Neural cell (in vitro differentiated cells): ENCODE measurements at regions not wholly inside any gene's neighbourhood (a gene's known extent, or its start where the extent isn't known, plus 50 kb on each side); places are given as distances from the start of the nearest gene placed in this dataset.

Source experiments
- H2AFZ ChIP-seq: fragments of 200-600, 300-800 bp; sonication (generic), shearing (Covaris generic); 2 replicates; pipeline ENCODE4 v1.6.0; 2014; ENCODE audit warnings: low read depth, mild to moderate bottlenecking, antibody characterized with exemption, low read length, moderate library complexity
- H3F3A ChIP-seq: fragments of 200-600 bp; shearing (Covaris generic); 2 replicates; pipeline ENCODE4 v1.6.1; 2016; ENCODE audit warnings: mild to moderate bottlenecking, moderate library complexity, mixed read lengths, antibody characterized with exemption, low read length; ENCODE audit not compliant: insufficient read depth, poor library complexity, severe bottlenecking
- H3K27ac ChIP-seq: fragments of 200-600, 300-800 bp; sonication (generic), shearing (Covaris generic); 2 replicates; pipeline ENCODE4 v1.5.1; 2014; ENCODE audit warnings: mild to moderate bottlenecking, low read length, moderate library complexity
- H3K27me3 ChIP-seq: fragments of 300-800, 200-600 bp; sonication (generic), shearing (Covaris generic); 2 replicates; pipeline ENCODE4 v1.6.0; 2014; ENCODE audit warnings: mild to moderate bottlenecking, low read depth, low read length, moderate library complexity; ENCODE audit not compliant: insufficient read depth
- H3K36me3 ChIP-seq: fragments of 300-800, 200-600 bp; sonication (generic), shearing (Covaris generic); 2 replicates; pipeline ENCODE4 v1.5.1; 2014; ENCODE audit warnings: mild to moderate bottlenecking, antibody characterized with exemption, low read length, moderate library complexity; ENCODE audit not compliant: insufficient read depth
- H3K4me2 ChIP-seq: fragments of 300-800, 200-600 bp; sonication (generic), shearing (Covaris generic); 2 replicates; pipeline ENCODE4 v1.6.0; 2014; ENCODE audit warnings: mild to moderate bottlenecking, low read length
- H3K4me3 ChIP-seq: fragments of 300-800, 200-600 bp; sonication (generic), shearing (Covaris generic); 2 replicates; pipeline ENCODE4 v1.5.1; 2014; ENCODE audit warnings: mild to moderate bottlenecking, low read length, moderate library complexity
- H3K79me2 ChIP-seq: fragments of 200-600 bp; shearing (Covaris generic); replicated peaks from 2 replicates; pipeline ENCODE4 v1.6.0; 2014; ENCODE audit warnings: mild to moderate bottlenecking, low read length, moderate library complexity; ENCODE audit not compliant: insufficient read depth
- H3K9ac ChIP-seq: fragments of 300-800, 200-600 bp; sonication (generic), shearing (Covaris generic); 2 replicates; pipeline ENCODE4 v1.6.1; 2016; ENCODE audit warnings: mild to moderate bottlenecking, low read length, mixed read lengths
- H3K9me2 ChIP-seq: fragments of 200-600 bp; shearing (Covaris generic); 2 replicates; pipeline ENCODE4 v1.6.1; 2016; ENCODE audit warnings: mild to moderate bottlenecking, low read length, mixed read lengths; ENCODE audit not compliant: insufficient read depth
- H3K9me3 ChIP-seq: fragments of 200-600, 300-800 bp; sonication (generic), shearing (Covaris generic); 2 replicates; pipeline ENCODE4 v1.6.1; 2016; ENCODE audit warnings: mild to moderate bottlenecking, mixed run types, low read length, moderate library complexity, mixed read lengths
- H4K20me1 ChIP-seq: fragments of 200-600 bp; shearing (Covaris generic); 2 replicates; pipeline ENCODE4 v1.6.1; 2016; ENCODE audit warnings: mild to moderate bottlenecking, mixed run types; ENCODE audit not compliant: insufficient read depth
- CTCF ChIP-seq: fragments of 450-650 bp; IDR thresholded peaks from 2 replicates; pipeline ENCODE4 v1.5.1; 2014; ENCODE audit warnings: antibody characterized with exemption, mild to moderate bottlenecking, moderate library complexity; ENCODE audit not compliant: poor library complexity, severe bottlenecking
- EP300 ChIP-seq: fragments of 450-650 bp; conservative IDR thresholded peaks from 2 replicates; pipeline ENCODE4 v1.6.1; 2014; ENCODE audit warnings: antibody characterized with exemption, mild to moderate bottlenecking, moderate library complexity; ENCODE audit not compliant: poor library complexity, severe bottlenecking
- EZH2 ChIP-seq: fragments of 200-600, 300-800 bp; shearing (Covaris generic), sonication (generic); IDR thresholded peaks from 2 replicates; pipeline ENCODE4 v1.6.1; 2014; ENCODE audit warnings: antibody characterized with exemption, low read length, borderline replicate concordance, mild to moderate bottlenecking; ENCODE audit not compliant: insufficient read depth, poor library complexity, severe bottlenecking
- MXI1 ChIP-seq: fragments of 450-650 bp; conservative IDR thresholded peaks from 2 replicates; pipeline ENCODE4 v1.6.1; 2014; ENCODE audit warnings: antibody characterized with exemption, mild to moderate bottlenecking; ENCODE audit not compliant: poor library complexity, severe bottlenecking
- POLR2AphosphoS5 ChIP-seq: IDR thresholded peaks from 2 replicates; pipeline ENCODE4 v1.6.1; 2012
- RAD21 ChIP-seq: fragments of 450-650 bp; conservative IDR thresholded peaks from 2 replicates; pipeline ENCODE4 v1.6.1; 2014; ENCODE audit warnings: antibody characterized with exemption, mild to moderate bottlenecking, moderate library complexity
- REST ChIP-seq: IDR thresholded peaks from 2 replicates; pipeline ENCODE4 v1.6.1; 2012; ENCODE audit warnings: borderline replicate concordance
- SMC3 ChIP-seq: fragments of 450-650 bp; conservative IDR thresholded peaks from 2 replicates; pipeline ENCODE4 v1.6.1; 2014; ENCODE audit warnings: antibody characterized with exemption, mild to moderate bottlenecking, moderate library complexity; ENCODE audit not compliant: poor library complexity
- TAF1 ChIP-seq: IDR thresholded peaks from 2 replicates; pipeline ENCODE4 v1.6.1; 2012; ENCODE audit warnings: low read depth

DNA sequence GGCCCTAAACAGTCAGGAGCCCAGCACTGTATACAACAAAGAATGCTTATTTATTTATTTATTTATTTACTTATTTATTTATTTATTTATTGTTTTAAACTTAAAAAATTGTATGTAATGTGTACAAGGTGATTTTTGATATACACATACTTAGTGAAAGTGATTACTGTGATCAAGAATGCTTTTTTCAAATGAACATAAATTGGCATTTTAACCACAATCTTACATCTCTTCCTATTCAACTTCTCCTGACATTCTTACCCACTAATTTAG lies 776.6 kb downstream of the TSN start:
- H3K9me2 ChIP-seq = no peaks in the 10 kb centered on the region
- no peaks in the 10 kb centered on the region for H3K27me3 ChIP-seq
- no peaks in the 10 kb centered on the region for H3K36me3 ChIP-seq
- H3K79me2 ChIP-seq = no peaks in the 10 kb centered on the region
- H3K4me3 ChIP-seq = no peak overlapping the region
- no peaks in the 10 kb centered on the region for H4K20me1 ChIP-seq
- no peak overlapping the region for H2AFZ ChIP-seq
- H3K9ac ChIP-seq = no peak overlapping the region
- TF ChIP-seq EZH2 = no peak
- TF ChIP-seq POLR2AphosphoS5 = no peak
- no peak for TF ChIP-seq SMC3
- TF ChIP-seq EP300 = no peak
- no peak for TF ChIP-seq TAF1
- TF ChIP-seq MXI1 = no peak
- no peak for TF ChIP-seq REST
- no peak for TF ChIP-seq CTCF
- TF ChIP-seq RAD21 = no peak
- no peak overlapping the region for H3K4me2 ChIP-seq
- H3F3A ChIP-seq = no peaks in the 10 kb centered on the region
- H3K27ac ChIP-seq = peak overlapping the region; percentile 97
- no peaks in the 10 kb centered on the region for H3K9me3 ChIP-seq

- H3K9me2 ChIP-seq = no peaks in the 10 kb centered on the region
- no peaks in the 10 kb centered on the region for H3K27me3 ChIP-seq
- H3K79me2 ChIP-seq = no peaks in the 10 kb centered on the region
- peak overlapping the region; percentile 97 for H3K27ac ChIP-seq
- H2AFZ ChIP-seq = no peak overlapping the region
- H3F3A ChIP-seq = peaks cover under 1% of the 10 kb centered on the region
- H4K20me1 ChIP-seq = no peaks in the 10 kb centered on the region
- no peaks in the 10 kb centered on the region for H3K9me3 ChIP-seq
- no peak overlapping the region for H3K4me3 ChIP-seq
- TF ChIP-seq SMC3 (no peak), POLR2AphosphoS5 (no peak), CTCF (no peak), EZH2 (no peak), RAD21 (no peak), MXI1 (no peak), REST (no peak), EP300 (no peak)
- no peak overlapping the region for H3K4me2 ChIP-seq
- H3K9ac ChIP-seq = no peak overlapping the region
- H3K36me3 ChIP-seq = no peaks in the 10 kb centered on the region
Observed at GRCh38 chr2:122532481-122532880, 777.0 kb downstream of the TSN start.
